K562 (cell line): ENCODE measurements at regions not wholly inside any gene's neighbourhood (a gene's known extent, or its start where the extent isn't known, plus 50 kb on each side); places are given as distances from the start of the nearest gene placed in this dataset.

Source experiments
- ELF2 ChIP-seq: fragments of 250-450 bp; sonication (Bioruptor Pico); IDR thresholded peaks from 2 replicates; pipeline ENCODE4 v1.5.0; 2021; ENCODE audit warnings: mild to moderate bottlenecking
- HDAC2 ChIP-seq: fragments of 450-650 bp; IDR thresholded peaks from 2 replicates; pipeline ENCODE4 v1.6.1; 2016; ENCODE audit warnings: mild to moderate bottlenecking
- NCOA6 ChIP-seq: fragments of 450-650 bp; IDR thresholded peaks from 2 replicates; pipeline ENCODE4 v1.6.1; 2017; ENCODE audit warnings: mild to moderate bottlenecking
- NFE2 ChIP-seq: IDR thresholded peaks from 2 replicates; pipeline ENCODE4 v1.6.1; 2014; ENCODE audit warnings: antibody characterized with exemption, low read depth
- NUFIP1 ChIP-seq: fragments of 450-650 bp; IDR thresholded peaks from 2 replicates; pipeline ENCODE4 v1.6.1; 2018; ENCODE audit not compliant: partially characterized antibody
- RBFOX2 ChIP-seq: fragments of 200-400 bp; formaldehyde crosslinking; IDR thresholded peaks from 2 replicates; pipeline ENCODE4 v1.6.1; 2017; ENCODE audit warnings: low read depth, mild to moderate bottlenecking, low read length, moderate library complexity
- SIN3A ChIP-seq, 2 experiments: fragments of 150-350 bp in 1 of 2; IDR thresholded peaks; 2 replicates each; pipeline ENCODE4 v1.6.1; 2011 to 2016; ENCODE audit warnings: borderline replicate concordance in 2 of 2, low read depth in 2 of 2, low read length in 2 of 2, mild to moderate bottlenecking in 2 of 2, moderate library complexity in 2 of 2; ENCODE audit not compliant: control insufficient read depth in 1 of 2
- ZNF780A ChIP-seq: fragments of 250-450 bp; sonication (Bioruptor Pico); IDR thresholded peaks from 2 replicates; pipeline ENCODE4 v1.5.0; 2021; ENCODE audit warnings: mild to moderate bottlenecking
- ZZZ3 ChIP-seq: fragments of 450-650 bp; IDR thresholded peaks from 2 replicates; pipeline ENCODE4 v1.6.1; 2016; ENCODE audit warnings: antibody characterized with exemption, mild to moderate bottlenecking, moderate library complexity
- TF ChIP-seq, protein P1 (sequence below), 2 experiments: IDR thresholded peaks in 1 of 2; conservative IDR thresholded peaks in 1 of 2; 2 replicates each; pipeline ENCODE4 v1.6.1; 2016; ENCODE audit warnings: low read depth in 2 of 2, mild to moderate bottlenecking in 1 of 2, missing compliant biosample characterization in 1 of 2, missing genetic modification characterization in 1 of 2, moderate library complexity in 1 of 2
- TF ChIP-seq, protein P2 (sequence below): sonication (generic); formaldehyde crosslinking; IDR thresholded peaks from 2 replicates; pipeline ENCODE4 v1.8.0; 2023; ENCODE audit warnings: mild to moderate bottlenecking, missing genetic modification reagents
- TF ChIP-seq, protein P3 (sequence below): fragments of 250-450 bp; sonication (Bioruptor Pico); IDR thresholded peaks from 2 replicates; pipeline ENCODE4 v1.5.0; 2021
- TF ChIP-seq, protein P4 (sequence below): fragments of 450-650 bp; formaldehyde crosslinking; IDR thresholded peaks from 2 replicates; pipeline ENCODE4 v1.4.0; 2022; ENCODE audit warnings: mild to moderate bottlenecking, moderate library complexity
- TF ChIP-seq, protein P5 (sequence below): fragments of 450-650 bp; IDR thresholded peaks from 2 replicates; pipeline ENCODE4 v1.6.1; 2016; ENCODE audit warnings: antibody characterized with exemption
- TF ChIP-seq, protein P6 (sequence below): sonication (generic); IDR thresholded peaks from 2 replicates; pipeline ENCODE4 v1.6.1; 2016

DNA sequence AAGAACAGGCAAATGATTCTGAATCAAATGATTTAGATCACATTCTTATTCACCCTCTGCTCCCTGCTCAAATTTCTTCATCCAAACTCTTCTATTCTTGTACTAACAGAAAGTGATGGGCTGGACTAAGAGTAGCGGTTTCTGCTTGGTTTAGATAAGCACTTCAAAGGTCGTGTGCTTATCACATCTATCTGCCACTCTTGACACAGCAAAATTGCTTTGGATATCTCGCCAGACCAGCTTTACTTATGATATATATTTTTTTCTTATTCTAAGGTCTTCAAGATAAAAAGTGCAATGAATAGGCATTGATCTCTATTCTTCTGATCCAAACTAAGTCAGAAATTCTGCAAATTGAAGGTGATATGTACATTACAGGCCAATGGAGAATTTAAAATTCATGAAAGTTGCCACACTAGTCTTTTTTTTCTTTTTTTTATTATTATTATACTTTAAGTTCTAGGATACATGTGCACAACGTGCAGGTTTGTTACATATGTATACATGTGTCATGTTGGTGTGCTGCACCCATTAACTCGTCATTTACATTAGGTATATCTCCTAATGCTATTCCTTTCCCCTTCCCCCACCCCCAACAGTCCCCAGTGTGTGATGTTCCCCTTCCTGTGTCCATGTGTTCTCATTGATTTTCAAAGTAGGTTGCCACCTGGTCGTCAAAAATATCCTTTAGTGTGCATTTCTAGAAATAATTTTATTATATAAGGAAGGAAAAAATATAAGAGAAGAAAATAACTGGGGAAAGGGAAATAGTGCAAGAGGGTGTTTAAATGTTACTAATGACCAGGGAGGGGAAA, 1941.0 kb upstream of the RAG2 start (continued):
- TF ChIP-seq, protein P1, sequence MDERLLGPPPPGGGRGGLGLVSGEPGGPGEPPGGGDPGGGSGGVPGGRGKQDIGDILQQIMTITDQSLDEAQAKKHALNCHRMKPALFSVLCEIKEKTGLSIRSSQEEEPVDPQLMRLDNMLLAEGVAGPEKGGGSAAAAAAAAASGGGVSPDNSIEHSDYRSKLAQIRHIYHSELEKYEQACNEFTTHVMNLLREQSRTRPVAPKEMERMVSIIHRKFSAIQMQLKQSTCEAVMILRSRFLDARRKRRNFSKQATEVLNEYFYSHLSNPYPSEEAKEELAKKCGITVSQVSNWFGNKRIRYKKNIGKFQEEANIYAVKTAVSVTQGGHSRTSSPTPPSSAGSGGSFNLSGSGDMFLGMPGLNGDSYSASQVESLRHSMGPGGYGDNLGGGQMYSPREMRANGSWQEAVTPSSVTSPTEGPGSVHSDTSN (CRISPR knock-in tag; IDR thresholded peaks at IDR 0.05; ENCODE audit: low read depth) = no peak
- TF ChIP-seq, protein P1 (tag; conservative IDR thresholded peaks at IDR 0.05; ENCODE audit: low read depth) = peak; percentile 82
- TF ChIP-seq, protein P2, sequence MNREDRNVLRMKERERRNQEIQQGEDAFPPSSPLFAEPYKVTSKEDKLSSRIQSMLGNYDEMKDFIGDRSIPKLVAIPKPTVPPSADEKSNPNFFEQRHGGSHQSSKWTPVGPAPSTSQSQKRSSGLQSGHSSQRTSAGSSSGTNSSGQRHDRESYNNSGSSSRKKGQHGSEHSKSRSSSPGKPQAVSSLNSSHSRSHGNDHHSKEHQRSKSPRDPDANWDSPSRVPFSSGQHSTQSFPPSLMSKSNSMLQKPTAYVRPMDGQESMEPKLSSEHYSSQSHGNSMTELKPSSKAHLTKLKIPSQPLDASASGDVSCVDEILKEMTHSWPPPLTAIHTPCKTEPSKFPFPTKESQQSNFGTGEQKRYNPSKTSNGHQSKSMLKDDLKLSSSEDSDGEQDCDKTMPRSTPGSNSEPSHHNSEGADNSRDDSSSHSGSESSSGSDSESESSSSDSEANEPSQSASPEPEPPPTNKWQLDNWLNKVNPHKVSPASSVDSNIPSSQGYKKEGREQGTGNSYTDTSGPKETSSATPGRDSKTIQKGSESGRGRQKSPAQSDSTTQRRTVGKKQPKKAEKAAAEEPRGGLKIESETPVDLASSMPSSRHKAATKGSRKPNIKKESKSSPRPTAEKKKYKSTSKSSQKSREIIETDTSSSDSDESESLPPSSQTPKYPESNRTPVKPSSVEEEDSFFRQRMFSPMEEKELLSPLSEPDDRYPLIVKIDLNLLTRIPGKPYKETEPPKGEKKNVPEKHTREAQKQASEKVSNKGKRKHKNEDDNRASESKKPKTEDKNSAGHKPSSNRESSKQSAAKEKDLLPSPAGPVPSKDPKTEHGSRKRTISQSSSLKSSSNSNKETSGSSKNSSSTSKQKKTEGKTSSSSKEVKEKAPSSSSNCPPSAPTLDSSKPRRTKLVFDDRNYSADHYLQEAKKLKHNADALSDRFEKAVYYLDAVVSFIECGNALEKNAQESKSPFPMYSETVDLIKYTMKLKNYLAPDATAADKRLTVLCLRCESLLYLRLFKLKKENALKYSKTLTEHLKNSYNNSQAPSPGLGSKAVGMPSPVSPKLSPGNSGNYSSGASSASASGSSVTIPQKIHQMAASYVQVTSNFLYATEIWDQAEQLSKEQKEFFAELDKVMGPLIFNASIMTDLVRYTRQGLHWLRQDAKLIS (CRISPR knock-in tag) = no peak
- no peak for TF ChIP-seq RBFOX2
- no peak for TF ChIP-seq NUFIP1
- TF ChIP-seq, protein P3, sequence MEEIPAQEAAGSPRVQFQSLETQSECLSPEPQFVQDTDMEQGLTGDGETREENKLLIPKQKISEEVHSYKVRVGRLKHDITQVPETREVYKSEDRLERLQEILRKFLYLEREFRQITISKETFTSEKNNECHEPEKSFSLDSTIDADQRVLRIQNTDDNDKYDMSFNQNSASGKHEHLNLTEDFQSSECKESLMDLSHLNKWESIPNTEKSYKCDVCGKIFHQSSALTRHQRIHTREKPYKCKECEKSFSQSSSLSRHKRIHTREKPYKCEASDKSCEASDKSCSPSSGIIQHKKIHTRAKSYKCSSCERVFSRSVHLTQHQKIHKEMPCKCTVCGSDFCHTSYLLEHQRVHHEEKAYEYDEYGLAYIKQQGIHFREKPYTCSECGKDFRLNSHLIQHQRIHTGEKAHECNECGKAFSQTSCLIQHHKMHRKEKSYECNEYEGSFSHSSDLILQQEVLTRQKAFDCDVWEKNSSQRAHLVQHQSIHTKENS (CRISPR knock-in tag) = no peak
- TF ChIP-seq, protein P4, sequence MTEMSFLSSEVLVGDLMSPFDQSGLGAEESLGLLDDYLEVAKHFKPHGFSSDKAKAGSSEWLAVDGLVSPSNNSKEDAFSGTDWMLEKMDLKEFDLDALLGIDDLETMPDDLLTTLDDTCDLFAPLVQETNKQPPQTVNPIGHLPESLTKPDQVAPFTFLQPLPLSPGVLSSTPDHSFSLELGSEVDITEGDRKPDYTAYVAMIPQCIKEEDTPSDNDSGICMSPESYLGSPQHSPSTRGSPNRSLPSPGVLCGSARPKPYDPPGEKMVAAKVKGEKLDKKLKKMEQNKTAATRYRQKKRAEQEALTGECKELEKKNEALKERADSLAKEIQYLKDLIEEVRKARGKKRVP (CRISPR knock-in tag) = peak; percentile 46; the same call in 1 of the 2 replicates
- TF ChIP-seq ZNF780A = no peak
- TF ChIP-seq, protein P5, sequence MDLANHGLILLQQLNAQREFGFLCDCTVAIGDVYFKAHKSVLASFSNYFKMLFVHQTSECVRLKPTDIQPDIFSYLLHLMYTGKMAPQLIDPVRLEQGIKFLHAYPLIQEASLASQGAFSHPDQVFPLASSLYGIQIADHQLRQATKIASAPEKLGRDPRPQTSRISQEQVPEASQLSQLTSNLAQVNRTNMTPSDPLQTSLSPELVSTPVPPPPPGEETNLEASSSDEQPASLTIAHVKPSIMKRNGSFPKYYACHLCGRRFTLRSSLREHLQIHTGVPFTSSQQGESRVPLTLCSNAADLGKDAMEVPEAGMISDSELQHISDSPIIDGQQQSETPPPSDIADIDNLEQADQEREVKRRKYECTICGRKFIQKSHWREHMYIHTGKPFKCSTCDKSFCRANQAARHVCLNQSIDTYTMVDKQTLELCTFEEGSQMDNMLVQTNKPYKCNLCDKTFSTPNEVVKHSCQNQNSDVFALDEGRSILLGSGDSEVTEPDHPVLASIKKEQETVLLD = peak; percentile 76
- TF ChIP-seq, protein P6, sequence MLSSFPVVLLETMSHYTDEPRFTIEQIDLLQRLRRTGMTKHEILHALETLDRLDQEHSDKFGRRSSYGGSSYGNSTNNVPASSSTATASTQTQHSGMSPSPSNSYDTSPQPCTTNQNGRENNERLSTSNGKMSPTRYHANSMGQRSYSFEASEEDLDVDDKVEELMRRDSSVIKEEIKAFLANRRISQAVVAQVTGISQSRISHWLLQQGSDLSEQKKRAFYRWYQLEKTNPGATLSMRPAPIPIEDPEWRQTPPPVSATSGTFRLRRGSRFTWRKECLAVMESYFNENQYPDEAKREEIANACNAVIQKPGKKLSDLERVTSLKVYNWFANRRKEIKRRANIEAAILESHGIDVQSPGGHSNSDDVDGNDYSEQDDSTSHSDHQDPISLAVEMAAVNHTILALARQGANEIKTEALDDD = peak; percentile 35; the same call in 1 of the 2 replicates
- no peak for TF ChIP-seq NCOA6
- TF ChIP-seq NFE2 = peak; percentile 99
- no peak for TF ChIP-seq SIN3A (IDR thresholded peaks at IDR 0.05; ENCODE audit: borderline replicate concordance in 2 of 2, control insufficient read depth in 1 of 2, low read depth in 2 of 2, low read length in 2 of 2)
- TF ChIP-seq HDAC2 = peak; percentile 58; the same call in 1 of the 2 replicates
- no peak for TF ChIP-seq ELF2 (CRISPR knock-in tag)
- no peak for TF ChIP-seq ZZZ3
